GM23338 (cell line): ENCODE measurements at regions not wholly inside any gene's neighbourhood (a gene's known extent, or its start where the extent isn't known, plus 50 kb on each side); places are given as distances from the start of the nearest gene placed in this dataset.

Experiments
- ATAC-seq: fragments of 200-7000 bp; cut with Tn5 transposase; 3 replicates; pipeline ENCODE4 v1.9.1; 2020
- DNase-seq: peaks from one replicate; pipeline ENCODE4 v3.0.0-alpha.2; 2015; ENCODE audit warnings: low spot score
- H2AFZ ChIP-seq: fragments of 200-600 bp; sonication (generic); 2 replicates; pipeline ENCODE4 v1.8.0; 2016; ENCODE audit warnings: antibody characterized with exemption, mild to moderate bottlenecking, moderate library complexity
- H3F3A ChIP-seq: fragments of 200-600 bp; sonication (generic); replicated peaks from 2 replicates; pipeline ENCODE4 v1.8.0; 2017; ENCODE audit warnings: antibody characterized with exemption, mixed run types, low read depth
- H3K27ac ChIP-seq: fragments of 200-600 bp; sonication (generic); 2 replicates; pipeline ENCODE4 v1.6.1; 2016; ENCODE audit warnings: low read depth
- H3K27me3 ChIP-seq: fragments of 200-600 bp; sonication (generic); 2 replicates; pipeline ENCODE4 v1.8.0; 2016; ENCODE audit warnings: mild to moderate bottlenecking, mixed run types, moderate library complexity; ENCODE audit not compliant: insufficient read depth
- H3K36me3 ChIP-seq: fragments of 200-600 bp; sonication (generic); 2 replicates; pipeline ENCODE4 v1.8.0; 2016; ENCODE audit warnings: mild to moderate bottlenecking; ENCODE audit not compliant: insufficient read depth
- H3K4me1 ChIP-seq: fragments of 200-600 bp; sonication (generic); 2 replicates; pipeline ENCODE4 v1.8.0; 2016; ENCODE audit warnings: mild to moderate bottlenecking, moderate library complexity; ENCODE audit not compliant: insufficient read depth
- H3K4me2 ChIP-seq: fragments of 200-600 bp; sonication (generic); 2 replicates; pipeline ENCODE4 v1.7.1; 2017; ENCODE audit warnings: mixed run types
- H3K4me3 ChIP-seq: fragments of 200-600 bp; sonication (generic); 2 replicates; pipeline ENCODE4 v1.6.1; 2016; ENCODE audit warnings: mixed run types
- H3K79me2 ChIP-seq: fragments of 200-600 bp; sonication (generic); replicated peaks from 2 replicates; pipeline ENCODE4 v1.8.0; 2017; ENCODE audit warnings: mild to moderate bottlenecking; ENCODE audit not compliant: insufficient read depth
- H3K9me2 ChIP-seq: fragments of 200-600 bp; sonication (generic); 2 replicates; pipeline ENCODE4 v1.8.0; 2017; ENCODE audit not compliant: insufficient read depth
- H4K20me1 ChIP-seq: fragments of 200-600 bp; sonication (generic); replicated peaks from 2 replicates; pipeline ENCODE4 v1.8.0; 2017; ENCODE audit warnings: mild to moderate bottlenecking; ENCODE audit not compliant: insufficient read depth
- H3K27ac Mint-ChIP-seq: 2 replicates; pipeline ENCODE4 v1.8.0; 2020; ENCODE audit warnings: inconsistent platforms, mild to moderate bottlenecking, moderate library complexity, mixed read lengths
- H3K27me3 Mint-ChIP-seq: 3 replicates; pipeline ENCODE4 v1.8.0; 2022; ENCODE audit warnings: low read depth, mild to moderate bottlenecking, moderate library complexity, mixed read lengths, inconsistent platforms; ENCODE audit not compliant: insufficient read depth, poor library complexity
- H3K36me3 Mint-ChIP-seq: 3 replicates; pipeline ENCODE4 v1.8.0; 2021; ENCODE audit warnings: low read depth, mild to moderate bottlenecking, inconsistent platforms, moderate library complexity, mixed read lengths
- H3K4me1 Mint-ChIP-seq: 3 replicates; pipeline ENCODE4 v1.8.0; 2020; ENCODE audit warnings: mild to moderate bottlenecking, inconsistent platforms, mixed read lengths
- H3K4me3 Mint-ChIP-seq: 3 replicates; pipeline ENCODE4 v1.8.0; 2021; ENCODE audit warnings: moderate library complexity, mild to moderate bottlenecking, inconsistent platforms, mixed read lengths
- H3K9me3 Mint-ChIP-seq: 3 replicates; pipeline ENCODE4 v1.8.0; 2020; ENCODE audit warnings: moderate library complexity, mild to moderate bottlenecking, inconsistent platforms, mixed read lengths
- CTCF ChIP-seq, 2 experiments: fragments of 200-600 bp in 1 of 2; sonication (generic) in 1 of 2; conservative IDR thresholded peaks; 2 replicates each; pipeline versions ENCODE4 v1.5.1 to v1.6.1; 2016 to 2017; ENCODE audit warnings: antibody characterized with exemption in 2 of 2, low read depth in 2 of 2, mild to moderate bottlenecking in 2 of 2, moderate library complexity in 1 of 2
- EZH2 ChIP-seq: fragments of 200-600 bp; sonication (generic); IDR thresholded peaks from one replicate; pipeline ENCODE4 v1.8.0; 2017; ENCODE audit warnings: antibody characterized with exemption, mild to moderate bottlenecking, low read depth; ENCODE audit not compliant: unreplicated experiment
- JUNB ChIP-seq: IDR thresholded peaks from one replicate; pipeline ENCODE4 v1.6.1; 2016; ENCODE audit warnings: antibody characterized with exemption; ENCODE audit not compliant: unreplicated experiment
- NANOG ChIP-seq: IDR thresholded peaks from 2 replicates; pipeline ENCODE4 v1.6.1; 2016; ENCODE audit warnings: antibody characterized with exemption, borderline replicate concordance
- ZNF114 ChIP-seq: fragments of 250-450 bp; sonication (Bioruptor Pico); IDR thresholded peaks from 2 replicates; pipeline ENCODE4 v1.5.0; 2020; ENCODE audit warnings: mild to moderate bottlenecking, moderate library complexity
- ZNF331 ChIP-seq: fragments of 250-450 bp; sonication (Bioruptor Pico); IDR thresholded peaks from 2 replicates; pipeline ENCODE4 v1.5.0; 2020; ENCODE audit warnings: low read depth, mild to moderate bottlenecking, moderate library complexity
- ZNF462 ChIP-seq: fragments of 250-450 bp; sonication (Bioruptor Pico); IDR thresholded peaks from 2 replicates; pipeline ENCODE4 v1.5.0; 2020; ENCODE audit warnings: mild to moderate bottlenecking, moderate library complexity

GRCh38 chr4:34893382-34893781 is 1350.9 kb downstream of the ARAP2 start:
- Histone ChIP-seq H3K4me1 (no peaks in the 10 kb centered on the region), H3K36me3 (no peaks in the 10 kb centered on the region), H2AFZ (no peak overlapping the region), H3F3A (no peaks in the 10 kb centered on the region), H3K27ac (no peak overlapping the region), H3K79me2 (no peaks in the 10 kb centered on the region), H4K20me1 (no peaks in the 10 kb centered on the region), H3K4me2 (no peak overlapping the region), H3K4me3 (no peak overlapping the region), H3K9me2 (no peaks in the 10 kb centered on the region), H3K27me3 (no peaks in the 10 kb centered on the region)
- Mint-ChIP-seq H3K36me3 (peaks cover 3% of the 10 kb centered on the region; the same call in 1 of the 3 replicates), H3K9me3 (peaks cover 3% of the 10 kb centered on the region; the same call in 2 of the 3 replicates), H3K4me3 (no peak overlapping the region), H3K27me3 (no peaks in the 10 kb centered on the region), H3K4me1 (no peaks in the 10 kb centered on the region), H3K27ac (no peak overlapping the region)
- DNase-seq (no peak), ATAC-seq (no peak)
- no peak for TF ChIP-seq ZNF114
- TF ChIP-seq EZH2, result no peak
- TF ChIP-seq JUNB, result no peak
- TF ChIP-seq ZNF331 (CRISPR knock-in tag), result no peak
- TF ChIP-seq ZNF462, result no peak
- TF ChIP-seq CTCF (conservative IDR thresholded peaks at IDR 0.05; ENCODE audit: low read depth in 2 of 2), result no peak
- TF ChIP-seq NANOG, result no peak
